Central memory CD4-positive, alpha-beta T cell (primary cell): ENCODE measurements at regions not wholly inside any gene's neighbourhood (a gene's known extent, or its start where the extent isn't known, plus 50 kb on each side); places are given as distances from the start of the nearest gene placed in this dataset.
"Not testable (repeated sequence)": the region's sequence is repeated elsewhere in the genome, so short reads cannot be mapped to it uniquely, and the experiment has no call there.

Experiments used
- DNase-seq: peaks from one replicate; pipeline ENCODE4 v3.0.0; 2022

DNA sequence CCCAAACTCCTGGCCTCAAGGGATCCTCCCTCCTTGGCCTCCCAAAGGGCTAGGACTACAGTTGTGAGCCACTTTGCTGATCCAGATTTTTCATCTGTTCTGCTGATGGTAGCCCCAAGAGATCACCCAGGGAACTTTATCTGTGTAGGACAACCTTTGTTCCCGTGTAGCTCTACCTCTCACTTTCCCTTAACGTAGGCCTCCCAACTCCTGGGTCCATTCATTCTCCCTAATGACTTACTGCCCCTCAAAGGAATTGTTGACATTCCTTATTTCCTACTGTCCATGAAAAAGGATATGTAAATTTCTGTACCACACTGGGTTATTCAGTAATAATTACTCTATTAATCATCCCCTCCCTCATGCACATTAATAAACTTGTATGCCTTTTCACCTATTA lies 51.0 kb upstream of the PHF24 start:
- no peak for DNase-seq

DNA sequence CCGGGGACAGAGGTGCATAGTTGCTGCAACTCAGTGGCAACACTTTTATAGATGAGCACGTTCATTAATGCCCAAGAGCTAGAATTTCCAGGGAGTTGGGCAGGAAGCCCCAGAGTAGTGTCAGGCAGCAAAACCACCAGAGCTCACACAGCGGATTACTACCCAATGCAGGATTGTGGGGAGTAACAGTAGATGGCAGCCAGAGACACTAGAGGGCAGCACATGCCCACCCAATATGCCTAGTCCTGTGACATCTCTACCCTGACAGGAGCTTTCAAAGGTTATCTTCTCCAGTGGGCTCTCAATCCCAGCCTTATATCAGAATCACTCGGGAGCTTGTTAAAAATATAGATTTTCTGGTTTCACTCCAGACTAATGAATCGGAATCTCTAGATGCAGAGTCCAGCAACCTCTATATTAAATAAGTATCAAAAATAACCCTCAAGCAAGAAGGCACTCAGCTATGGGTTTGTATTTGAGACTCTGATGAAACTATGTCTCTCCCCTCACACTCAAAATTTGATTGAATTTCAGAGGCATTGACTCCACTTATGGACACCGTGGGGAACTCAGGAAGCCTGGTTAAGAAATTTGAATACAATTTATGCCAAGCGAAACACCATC lies 58.4 kb upstream of the PHF24 start:
- peak; percentile 71 for DNase-seq

DNA sequence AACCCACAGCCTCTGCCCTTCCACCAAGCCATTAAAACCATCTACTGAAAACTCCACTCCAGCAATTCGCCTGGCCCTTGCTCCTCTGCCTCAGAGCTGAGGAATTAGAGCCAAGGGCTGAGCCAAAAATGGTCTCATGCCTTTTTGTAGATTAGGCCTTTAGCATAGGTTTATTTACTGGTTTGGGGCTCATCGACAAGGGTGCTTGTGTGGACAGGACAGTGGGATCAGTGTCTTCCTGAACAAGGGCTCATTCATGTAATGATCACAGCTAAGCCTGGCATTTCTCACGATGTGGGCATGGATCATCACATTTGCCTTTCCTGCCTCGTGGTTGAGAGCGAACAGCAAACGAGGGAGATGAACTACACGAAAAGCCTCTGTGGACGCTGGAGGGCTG lies 59.2 kb upstream of the PHF24 start:
- no peak for DNase-seq

DNA sequence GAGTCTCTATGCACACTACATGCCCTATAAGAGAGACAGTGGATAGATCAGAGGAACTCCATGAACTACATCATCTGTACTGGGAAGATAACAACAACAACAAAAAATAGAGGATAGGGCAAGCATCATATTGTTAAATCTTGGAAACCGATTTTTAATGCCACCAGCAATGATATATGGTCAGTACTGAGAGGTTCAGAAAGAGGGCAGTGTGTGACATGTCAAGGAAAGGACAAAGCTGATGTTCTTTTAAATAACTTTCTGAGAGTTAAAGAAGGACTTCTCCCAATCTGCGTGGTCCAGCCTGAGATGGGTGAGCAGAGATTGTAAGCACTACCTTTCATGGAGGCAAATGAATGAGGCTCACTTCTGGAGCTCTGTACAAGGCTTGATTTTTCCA lies 62.0 kb upstream of the PHF24 start:
- DNase-seq: no peak

DNA sequence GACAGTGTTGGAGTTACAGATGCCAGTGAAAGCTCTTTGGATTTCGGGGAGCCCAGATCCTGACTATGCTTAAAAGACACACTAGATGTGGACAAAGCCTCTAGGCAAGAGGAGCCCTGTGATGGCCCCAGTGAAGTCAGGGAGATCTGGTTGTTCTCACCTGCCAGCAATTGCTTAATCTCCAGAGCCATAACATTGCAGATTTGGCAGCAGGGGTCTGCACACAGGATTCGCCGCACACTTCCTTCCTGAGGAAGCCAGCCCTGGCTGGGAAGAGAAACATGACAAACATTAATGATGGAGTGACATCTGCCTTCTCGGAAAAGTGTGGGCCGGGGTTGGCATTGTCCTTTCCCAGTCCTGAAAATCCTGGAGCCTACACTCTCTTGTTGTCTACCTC lies 65.2 kb upstream of the PHF24 start:
- no peak for DNase-seq

DNA sequence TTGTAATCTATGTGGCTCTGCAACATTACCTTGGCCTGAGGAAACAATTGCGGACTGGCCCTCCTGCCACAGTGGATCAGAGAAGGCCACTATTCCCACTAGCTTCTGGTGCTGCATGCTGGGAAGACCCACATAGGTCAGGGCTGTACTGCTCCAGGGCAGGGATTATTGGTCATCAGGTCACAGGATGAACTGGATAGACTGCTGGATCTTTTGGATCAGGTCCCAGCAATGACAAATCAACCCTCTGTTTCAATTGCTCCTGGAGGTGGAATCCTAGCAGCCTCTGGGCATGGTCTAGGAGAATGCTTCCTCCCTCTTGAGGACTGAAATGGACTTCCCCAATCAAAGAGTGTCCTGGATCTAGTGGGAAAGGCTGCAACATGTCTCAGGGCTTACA lies 66.7 kb upstream of the PHF24 start:
- DNase-seq: no peak

DNA sequence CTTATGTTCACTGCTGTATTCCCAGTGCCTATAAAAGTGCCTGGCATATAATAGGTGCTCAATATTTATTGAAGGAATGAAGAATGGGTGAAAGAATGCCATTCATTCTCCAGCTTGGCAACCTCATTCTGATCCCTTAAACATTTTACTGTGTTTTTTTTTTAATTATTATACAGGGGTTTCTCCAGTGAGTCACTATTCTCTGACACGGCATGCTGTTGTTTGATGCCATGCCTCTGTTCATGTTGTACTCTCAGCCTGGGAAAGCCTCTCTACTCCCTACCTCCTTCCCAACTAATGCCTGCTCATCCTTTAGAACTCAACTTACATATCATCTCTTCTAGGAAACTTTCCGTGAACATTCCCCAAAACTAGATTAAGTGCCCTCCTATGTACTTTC lies 70.2 kb upstream of the PHF24 start:
- DNase-seq: no peak

DNA sequence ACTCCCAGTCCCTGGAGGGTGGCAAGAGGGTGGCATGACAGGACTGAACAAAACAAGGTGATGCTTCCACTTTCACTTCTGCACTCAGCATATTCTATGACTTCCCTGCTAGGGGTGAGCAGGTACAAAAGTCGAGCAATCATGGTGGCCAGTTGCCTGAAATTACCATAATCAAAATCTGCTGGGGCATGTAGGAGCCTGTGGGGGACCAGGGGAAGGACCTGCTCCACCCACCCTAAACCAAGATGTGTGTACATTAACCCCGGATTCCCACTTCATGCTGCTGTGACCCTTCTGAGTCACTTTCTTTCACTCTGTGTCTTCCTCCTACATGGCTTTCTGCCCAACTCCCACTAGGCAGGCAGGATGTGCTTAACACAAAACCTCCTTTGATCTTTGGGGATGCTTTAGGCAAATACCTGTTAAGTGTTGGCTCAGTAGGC lies 73.3 kb upstream of the PHF24 start:
- no peak for DNase-seq

DNA sequence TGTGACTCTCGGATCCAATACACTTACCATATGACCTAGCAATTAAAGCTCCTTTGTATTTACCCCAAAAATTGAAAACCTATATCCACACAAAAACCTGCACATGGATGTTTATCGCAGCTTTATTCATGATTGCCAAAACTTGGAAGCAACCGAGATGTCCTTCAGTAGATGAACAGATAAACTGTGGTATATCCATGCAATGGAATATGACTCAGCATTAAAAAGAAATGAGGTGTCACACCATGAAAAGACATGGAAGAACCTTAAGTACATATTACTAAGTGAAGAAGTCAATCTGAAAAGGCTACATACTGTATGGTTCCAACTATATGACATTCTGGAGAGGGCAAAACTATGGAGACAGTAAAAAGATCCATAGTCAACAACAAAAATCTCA lies 82.0 kb upstream of the PHF24 start:
- no peak for DNase-seq

DNA sequence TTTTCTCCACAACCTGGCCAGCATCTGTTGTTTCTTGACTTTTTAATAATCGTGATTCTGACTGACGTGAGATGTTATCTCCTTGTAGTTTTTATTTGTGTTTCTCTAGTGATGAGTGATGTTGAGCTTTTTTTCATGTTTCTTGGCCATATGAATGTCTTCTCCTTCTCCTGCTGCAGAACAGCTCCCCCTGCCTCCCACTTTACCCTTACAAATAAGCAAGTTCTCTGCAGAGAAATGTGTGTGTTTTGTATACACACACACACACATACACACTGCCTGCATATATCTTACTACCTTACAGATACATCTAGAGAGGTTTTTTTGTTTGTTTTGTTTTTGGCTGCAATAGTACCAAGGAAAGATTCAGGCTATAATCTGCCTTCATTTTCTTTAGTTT lies 88.7 kb upstream of the PHF24 start:
- DNase-seq: no peak

DNA sequence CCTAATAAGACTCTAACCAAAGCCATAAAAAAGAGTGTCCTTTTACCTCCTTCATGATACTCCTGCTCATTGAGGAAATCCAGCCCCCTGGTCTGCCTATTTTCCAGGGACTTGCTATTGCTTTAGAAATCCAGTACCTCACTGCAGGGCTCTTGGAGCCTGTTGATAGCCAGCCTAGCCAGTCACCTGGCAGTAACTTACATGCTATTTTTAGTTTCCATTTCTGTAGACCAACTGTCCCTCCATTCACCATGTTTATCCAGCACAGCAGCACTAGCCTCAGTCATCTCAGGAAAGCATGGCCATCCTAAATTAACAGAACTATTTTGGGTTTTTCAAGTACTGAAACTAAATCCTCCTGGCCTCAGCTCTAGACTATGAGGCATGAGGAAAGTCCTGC lies 91.5 kb upstream of the PHF24 start:
- no peak for DNase-seq

DNA sequence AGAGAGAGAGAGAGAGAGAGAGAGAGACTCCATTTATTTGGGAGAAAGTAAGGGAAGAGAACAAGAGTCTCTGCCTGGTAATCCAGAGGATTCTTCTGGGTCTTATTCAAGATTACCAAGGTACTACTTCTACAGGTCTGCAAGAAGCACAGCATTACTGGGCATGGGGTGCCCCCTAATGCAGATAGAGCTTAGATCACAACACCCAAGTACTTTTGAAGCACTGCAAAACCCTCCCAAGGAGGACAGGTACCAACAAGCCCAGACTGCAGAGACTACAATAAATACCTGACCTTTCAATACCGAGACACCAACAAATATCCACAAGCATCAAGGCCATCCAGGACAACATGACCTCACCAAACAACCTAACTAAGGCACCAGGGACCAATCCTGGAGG lies 94.7 kb upstream of the PHF24 start:
- DNase-seq: no peak

DNA sequence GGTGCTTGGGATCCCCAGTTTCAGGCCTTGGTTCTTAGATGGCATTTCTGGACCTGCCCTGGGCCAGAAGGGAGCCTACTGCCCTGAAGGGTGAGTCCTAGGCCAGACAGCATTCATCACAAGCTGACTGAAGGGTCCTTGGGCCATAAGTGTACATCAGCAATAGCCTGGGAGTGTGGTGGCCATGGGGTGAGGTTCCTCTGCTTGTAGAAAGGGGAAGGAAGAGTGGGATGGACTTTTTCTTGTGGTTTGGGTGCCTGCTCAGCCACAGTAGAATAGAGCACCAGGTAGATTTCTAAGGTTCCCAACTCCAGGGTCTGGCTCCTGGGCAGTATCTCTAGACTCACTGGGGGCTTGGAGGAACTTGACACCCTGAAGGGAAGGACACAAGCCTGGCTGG lies 95.2 kb upstream of the PHF24 start:
- no peak for DNase-seq

DNA sequence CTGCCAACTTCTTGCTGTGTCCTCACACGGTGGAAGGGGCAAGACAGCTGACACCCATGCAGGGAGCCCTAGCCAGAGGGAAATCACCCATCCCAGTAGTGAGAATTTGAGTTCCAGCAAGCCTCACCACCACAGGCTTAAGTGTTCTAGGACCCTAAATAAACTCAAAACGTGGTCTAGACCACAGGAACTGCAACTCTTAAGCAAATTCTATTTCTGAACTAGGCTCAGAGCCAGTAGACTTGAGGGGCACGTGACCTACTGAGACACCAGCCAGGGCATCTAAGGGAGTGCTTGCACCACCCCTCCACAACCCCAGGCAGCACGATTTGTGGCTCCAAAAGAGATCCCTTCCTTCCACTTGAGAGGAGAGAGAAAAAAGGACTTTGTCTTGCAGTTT lies 96.0 kb upstream of the PHF24 start:
- no peak for DNase-seq

DNA sequence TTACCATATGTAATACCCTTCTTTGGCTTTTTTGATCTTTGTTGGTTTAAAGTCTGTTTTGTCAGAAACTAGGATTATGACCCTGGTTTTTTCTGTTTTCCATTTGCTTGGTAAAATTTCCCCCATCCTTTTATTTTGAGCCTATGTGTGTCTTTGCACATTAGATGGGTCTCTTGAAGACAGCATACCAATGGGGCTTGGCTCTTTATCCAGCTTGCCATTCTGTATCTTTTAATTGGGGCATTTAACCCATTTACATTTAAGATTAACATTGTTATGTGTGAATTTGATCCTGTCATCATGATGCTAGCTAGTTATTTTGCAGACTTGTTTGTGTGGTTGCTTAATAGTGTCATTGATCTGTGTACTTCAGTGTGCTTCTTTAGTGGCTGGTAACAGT lies 103.1 kb upstream of the PHF24 start:
- not testable (repeated sequence) for DNase-seq

DNA sequence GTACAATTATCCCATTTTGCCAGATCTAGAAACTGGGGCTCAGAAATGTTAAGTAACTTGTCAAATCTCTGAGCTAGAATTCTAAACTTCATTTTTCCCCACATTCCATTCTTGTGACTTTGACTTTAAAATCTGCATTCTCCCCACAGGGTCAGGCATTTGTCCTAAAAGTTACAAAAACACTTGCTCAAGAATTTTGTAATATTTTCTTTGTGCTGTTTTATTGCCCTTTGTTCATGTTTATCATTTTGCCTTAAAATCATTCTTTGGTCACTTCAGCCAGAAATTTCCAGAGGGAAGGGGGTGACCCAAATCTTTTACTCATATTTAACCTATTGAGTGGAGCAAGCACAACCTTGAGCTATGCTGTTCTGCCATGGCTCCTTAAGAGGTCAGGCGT lies 120.1 kb upstream of the CCL21 start:
- DNase-seq: no peak

DNA sequence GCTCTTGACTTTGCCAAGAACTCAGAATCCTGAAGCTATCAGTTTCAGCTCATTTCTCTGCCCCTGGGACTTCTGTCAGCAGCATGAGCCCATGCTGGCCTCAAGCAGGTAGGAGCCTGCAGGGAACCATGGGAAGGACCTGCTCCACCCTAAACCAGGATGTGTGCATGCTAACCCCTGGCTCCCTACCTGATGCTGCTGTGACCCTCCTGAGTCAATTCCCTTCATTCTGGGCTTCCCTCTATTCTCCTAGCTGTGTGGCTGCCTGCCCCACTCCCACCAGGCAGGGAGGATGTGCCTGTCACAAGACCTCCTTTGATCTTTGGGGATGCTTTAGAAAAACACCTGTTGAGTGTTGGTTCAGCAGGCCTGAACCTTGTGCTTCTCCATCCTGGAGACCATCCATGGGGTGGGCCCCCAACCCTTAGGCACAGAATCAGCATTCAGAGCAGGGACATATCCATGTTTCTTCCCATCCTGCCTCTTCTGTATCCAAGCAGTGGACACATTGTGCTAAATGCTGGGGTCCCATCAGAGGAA lies 117.1 kb upstream of the CCL21 start:
- DNase-seq: no peak

DNA sequence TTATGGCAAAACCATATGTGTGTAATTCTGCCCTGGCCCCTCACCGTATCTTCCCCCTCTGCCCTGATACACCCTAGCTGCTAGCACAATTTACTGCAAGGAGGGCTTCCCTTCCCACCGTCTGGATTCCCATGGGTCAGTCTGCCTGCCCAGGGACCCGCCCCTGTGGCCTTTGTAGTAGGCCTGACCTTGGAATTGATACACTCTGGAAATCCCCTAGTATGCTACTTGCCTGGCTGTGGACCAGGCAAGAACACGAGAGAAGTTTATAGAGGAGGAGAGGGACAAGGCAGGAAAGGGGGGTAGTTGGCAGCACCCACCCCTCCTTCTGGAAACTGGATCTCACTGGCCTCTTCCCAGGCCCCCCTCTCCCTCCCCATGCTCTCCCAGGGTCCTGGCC lies 115.8 kb upstream of the CCL21 start:
- DNase-seq: no peak

DNA sequence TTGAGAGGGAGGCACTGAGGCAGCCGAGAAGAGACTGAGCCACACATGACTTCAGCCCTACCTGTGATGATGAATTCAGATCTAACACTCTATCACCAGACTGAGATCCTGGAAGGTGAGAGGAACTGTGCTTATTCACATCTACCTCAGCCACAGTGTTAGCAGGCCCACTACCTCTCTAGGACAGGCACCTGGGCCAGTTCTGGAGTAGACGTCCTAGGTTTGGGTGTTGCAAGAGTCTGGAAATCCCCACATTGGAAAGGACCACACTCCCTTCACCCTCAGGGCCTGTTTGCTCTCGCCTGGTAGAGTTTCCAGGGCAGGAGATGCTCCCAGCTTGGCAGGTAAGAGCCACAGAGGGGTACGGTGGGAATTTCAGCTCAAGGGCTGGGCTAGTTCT lies 113.8 kb upstream of the CCL21 start:
- no peak for DNase-seq

DNA sequence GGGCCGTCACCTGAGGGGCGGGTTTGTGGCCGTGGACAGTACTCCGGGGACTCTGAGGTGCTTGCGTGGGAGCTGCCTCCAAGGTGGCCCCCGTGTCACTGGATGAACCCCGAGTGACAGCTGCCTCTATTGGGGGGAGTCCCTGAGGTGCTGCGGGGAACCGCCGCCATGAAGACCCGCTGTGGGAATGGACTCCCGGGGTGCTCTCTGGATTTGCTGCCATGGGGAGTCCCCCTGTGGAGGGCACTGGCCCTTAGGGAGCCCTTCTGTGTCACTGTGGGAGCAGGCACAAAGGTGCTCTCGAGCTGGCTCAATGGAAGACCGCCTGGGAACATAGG lies 100.2 kb upstream of the CCL21 start:
- no peak for DNase-seq

DNA sequence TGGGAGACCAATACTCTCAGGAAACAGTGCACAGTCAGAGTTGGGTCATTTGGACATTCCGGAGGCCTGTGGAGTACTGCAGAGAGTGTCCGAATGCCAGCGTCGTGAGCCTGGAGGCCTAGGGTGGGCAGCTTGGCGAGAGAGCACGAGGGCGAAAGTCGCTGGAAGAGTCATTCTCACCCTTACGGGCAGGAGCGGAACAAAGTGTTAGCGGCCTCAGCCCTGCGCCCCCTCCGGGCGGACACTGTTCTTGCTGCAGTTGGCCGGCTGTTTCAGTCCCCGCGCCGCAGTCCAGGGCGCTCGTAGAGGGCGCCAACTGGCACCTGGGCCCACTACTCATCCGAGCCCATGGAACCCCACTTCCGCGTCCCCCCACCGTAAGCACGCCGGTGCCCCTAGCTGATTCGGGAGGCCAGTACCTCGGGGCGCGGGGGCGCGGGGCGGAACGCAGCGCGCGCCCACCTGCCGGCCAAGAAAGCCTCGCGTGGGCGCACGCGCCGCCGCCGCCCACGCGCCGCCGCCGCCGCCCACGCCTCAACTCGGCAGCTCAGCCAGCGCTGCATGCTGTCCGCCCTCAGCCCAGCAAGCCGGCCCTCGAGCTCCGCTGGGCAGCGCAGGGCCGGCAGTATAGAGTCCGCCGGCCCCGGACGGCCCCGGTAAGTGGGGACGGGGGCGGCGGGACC lies 99.7 kb upstream of the CCL21 start:
- no peak for DNase-seq

DNA sequence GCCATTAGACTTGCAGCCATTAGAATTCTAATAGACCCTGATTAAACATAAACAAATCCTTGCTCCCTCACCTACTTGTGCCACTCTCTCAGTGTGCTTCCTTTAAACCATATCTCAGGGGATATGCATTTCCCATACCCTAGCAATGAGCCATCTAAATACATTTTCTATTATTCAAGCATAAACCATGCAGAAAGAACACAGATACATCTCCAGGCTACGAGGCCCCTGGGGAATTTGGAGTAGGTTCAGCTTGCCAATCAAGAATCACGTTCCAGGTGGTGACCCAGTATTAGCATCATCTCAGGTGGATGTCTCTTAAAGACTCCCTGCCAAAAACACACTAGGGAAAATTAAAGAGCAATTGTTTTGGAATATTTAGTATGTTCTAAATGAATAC lies 93.0 kb upstream of the CCL21 start:
- no peak for DNase-seq

DNA sequence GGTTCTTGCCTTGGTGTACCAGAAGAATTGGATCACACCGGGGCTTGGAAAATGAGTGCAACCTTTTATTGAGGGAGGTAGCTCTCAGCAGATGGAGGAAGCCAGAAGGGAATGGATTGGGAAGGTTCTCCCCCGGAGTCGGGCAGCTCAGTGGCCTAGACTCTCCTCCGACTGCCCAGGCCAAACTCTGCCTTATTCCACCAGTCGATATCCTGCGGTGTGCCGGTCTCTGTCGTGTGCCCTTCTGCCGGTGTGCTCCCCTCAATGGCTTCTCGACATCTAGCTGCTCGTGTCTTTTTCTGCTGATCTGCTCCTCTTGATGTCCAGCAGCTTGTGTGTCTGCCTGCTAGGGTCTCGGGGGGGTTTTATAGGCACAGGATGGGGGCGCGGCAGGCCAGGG lies 87.4 kb upstream of the CCL21 start:
- no peak for DNase-seq

DNA sequence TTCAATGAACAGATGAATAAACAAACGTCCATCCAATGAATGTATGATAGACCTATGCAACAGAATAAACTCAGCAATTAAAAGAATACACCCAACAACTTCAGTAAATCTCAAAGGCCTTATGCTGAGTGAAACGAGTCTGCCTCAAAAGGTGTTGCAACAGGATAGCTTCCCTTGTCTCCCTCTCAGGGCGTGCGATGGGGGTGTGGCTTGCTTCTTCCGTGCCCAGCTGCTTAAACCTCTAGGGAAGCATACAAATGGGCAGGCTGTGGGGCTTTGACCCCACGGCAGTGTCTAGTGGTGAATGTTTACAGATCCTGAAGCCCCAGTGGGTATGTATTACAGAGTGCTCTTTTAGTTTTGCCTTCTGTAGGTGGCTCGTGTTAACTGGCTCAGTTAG lies 87.0 kb upstream of the CCL21 start:
- no peak for DNase-seq

DNA sequence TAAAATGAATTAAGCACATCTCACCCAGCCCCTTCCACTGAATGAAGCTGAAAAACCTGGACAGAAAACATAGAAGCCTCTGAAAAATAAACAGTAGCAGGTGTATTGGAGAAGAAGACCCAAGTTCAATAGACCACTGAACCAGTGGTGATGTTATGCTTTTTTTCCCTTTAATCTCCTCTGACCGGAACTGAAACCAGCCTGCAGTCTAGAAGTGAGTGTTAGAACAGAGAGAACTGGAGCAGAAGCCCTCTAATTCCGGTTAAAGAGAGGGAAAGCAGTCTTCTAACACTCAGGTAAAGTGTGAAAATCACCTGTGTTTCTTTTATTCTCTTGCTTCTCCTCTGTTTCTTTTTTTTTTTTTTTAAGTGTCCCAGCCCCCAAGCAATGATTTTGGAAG lies 83.5 kb upstream of the CCL21 start:
- no peak for DNase-seq
